OCI-LY7 (cell line): ENCODE measurements at regions not wholly inside any gene's neighbourhood (a gene's known extent, or its start where the extent isn't known, plus 50 kb on each side); places are given as distances from the start of the nearest gene placed in this dataset.

Experiments
- EZH2phosphoT487 ChIP-seq: fragments of 200-600 bp; sonication (generic); IDR thresholded peaks from 2 replicates; pipeline ENCODE4 v1.6.1; 2018; ENCODE audit warnings: low read depth, borderline replicate concordance, mild to moderate bottlenecking, mixed run types, antibody characterized with exemption, low read length, moderate library complexity, mixed read lengths
- TF ChIP-seq, protein P1 (sequence below): fragments of 200-600 bp; sonication (generic); conservative IDR thresholded peaks from 2 replicates; pipeline ENCODE4 v1.5.1; 2014; ENCODE audit warnings: mild to moderate bottlenecking, antibody characterized with exemption, low read length, moderate library complexity, mixed read lengths

DNA sequence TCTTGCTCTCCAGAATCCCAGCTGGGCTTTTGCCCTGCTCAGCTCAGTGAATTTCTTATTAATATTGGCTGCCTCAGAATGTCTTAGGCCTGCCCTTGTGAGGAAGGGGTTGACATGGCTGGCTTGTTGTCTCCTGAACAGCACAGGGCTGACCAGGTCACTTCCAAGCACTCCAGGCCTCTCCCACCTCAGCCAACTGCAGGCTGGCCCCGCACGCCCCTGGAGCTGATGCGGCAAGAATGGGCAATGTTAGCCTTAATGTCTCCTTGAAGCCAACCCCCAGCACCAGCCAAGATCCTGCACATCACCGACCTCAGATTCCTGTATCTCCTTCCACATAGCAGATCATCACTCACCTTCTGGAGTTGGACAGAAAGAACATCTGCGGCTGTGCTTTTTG lies 598.6 kb downstream of the AJAP1 start:
- TF ChIP-seq, protein P1, sequence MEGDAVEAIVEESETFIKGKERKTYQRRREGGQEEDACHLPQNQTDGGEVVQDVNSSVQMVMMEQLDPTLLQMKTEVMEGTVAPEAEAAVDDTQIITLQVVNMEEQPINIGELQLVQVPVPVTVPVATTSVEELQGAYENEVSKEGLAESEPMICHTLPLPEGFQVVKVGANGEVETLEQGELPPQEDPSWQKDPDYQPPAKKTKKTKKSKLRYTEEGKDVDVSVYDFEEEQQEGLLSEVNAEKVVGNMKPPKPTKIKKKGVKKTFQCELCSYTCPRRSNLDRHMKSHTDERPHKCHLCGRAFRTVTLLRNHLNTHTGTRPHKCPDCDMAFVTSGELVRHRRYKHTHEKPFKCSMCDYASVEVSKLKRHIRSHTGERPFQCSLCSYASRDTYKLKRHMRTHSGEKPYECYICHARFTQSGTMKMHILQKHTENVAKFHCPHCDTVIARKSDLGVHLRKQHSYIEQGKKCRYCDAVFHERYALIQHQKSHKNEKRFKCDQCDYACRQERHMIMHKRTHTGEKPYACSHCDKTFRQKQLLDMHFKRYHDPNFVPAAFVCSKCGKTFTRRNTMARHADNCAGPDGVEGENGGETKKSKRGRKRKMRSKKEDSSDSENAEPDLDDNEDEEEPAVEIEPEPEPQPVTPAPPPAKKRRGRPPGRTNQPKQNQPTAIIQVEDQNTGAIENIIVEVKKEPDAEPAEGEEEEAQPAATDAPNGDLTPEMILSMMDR = no peak
- no peak for TF ChIP-seq EZH2phosphoT487
